ENCODE measurements at regions not wholly inside any gene's neighbourhood (a gene's known extent, or its start where the extent isn't known, plus 50 kb on each side); places are given as distances from the start of the nearest gene placed in this dataset.

- no peaks in the 10 kb centered on the region for H3K27me3 ChIP-seq (ENCODE audit: control insufficient read depth, insufficient read depth, low read length)
- H3K36me3 ChIP-seq (ENCODE audit: control insufficient read depth, insufficient read depth, low read length), result no peaks in the 10 kb centered on the region
- no peak overlapping the region for H3K27ac ChIP-seq (ENCODE audit: low read depth, low read length)
- H3K9ac ChIP-seq (ENCODE audit: low read length), result no peak overlapping the region
- H3K4me1 ChIP-seq (ENCODE audit: control insufficient read depth, insufficient read depth, low read length), result no peaks in the 10 kb centered on the region
- no peak overlapping the region for H3K4me3 ChIP-seq (ENCODE audit: low read length)
Measured at GRCh38 chr17:27230996-27231395, 62.9 kb upstream of the WSB1 start.

- Histone ChIP-seq H3K27me3 (ENCODE audit: control insufficient read depth, insufficient read depth, low read length) (no peaks in the 10 kb centered on the region), H3K9ac (ENCODE audit: low read length) (no peak overlapping the region), H3K4me1 (ENCODE audit: control insufficient read depth, insufficient read depth, low read length) (no peaks in the 10 kb centered on the region), H3K36me3 (ENCODE audit: control insufficient read depth, insufficient read depth, low read length) (no peaks in the 10 kb centered on the region), H3K4me3 (ENCODE audit: low read length) (no peak overlapping the region), H3K27ac (ENCODE audit: low read depth, low read length) (no peak overlapping the region)
Measured at GRCh38 chr17:27232328-27232727, 61.6 kb upstream of the WSB1 start.

DNA sequence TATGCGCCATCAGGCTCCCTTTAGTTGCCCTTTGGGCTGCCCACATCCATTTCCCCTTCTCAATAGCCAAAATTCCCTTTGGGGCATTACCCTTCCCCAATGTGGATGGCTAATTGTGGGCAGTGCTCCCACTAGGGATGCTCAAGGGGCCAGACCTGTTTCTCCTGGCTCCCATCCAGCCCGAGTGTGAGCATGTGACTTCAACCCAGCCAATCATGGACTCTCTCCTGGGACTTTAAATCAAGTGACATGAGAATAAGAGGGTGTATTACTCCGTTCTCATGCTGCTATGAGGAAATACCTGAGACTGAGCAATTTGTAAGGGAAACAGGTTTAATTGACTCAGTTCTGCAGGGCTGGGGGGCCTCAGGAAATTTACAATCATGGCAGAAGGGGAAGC is 60.9 kb upstream of the WSB1 start:
- Histone ChIP-seq H3K27me3 (ENCODE audit: control insufficient read depth, insufficient read depth, low read length) (no peaks in the 10 kb centered on the region), H3K27ac (ENCODE audit: low read depth, low read length) (no peak overlapping the region), H3K36me3 (ENCODE audit: control insufficient read depth, insufficient read depth, low read length) (no peaks in the 10 kb centered on the region), H3K4me1 (ENCODE audit: control insufficient read depth, insufficient read depth, low read length) (no peaks in the 10 kb centered on the region), H3K4me3 (ENCODE audit: low read length) (no peak overlapping the region), H3K9ac (ENCODE audit: low read length) (no peak overlapping the region)

GRCh38 chr17:27233776-27234175 is 60.1 kb upstream of the WSB1 start:
- Histone ChIP-seq H3K4me3 (ENCODE audit: low read length) (no peak overlapping the region), H3K4me1 (ENCODE audit: control insufficient read depth, insufficient read depth, low read length) (no peaks in the 10 kb centered on the region), H3K36me3 (ENCODE audit: control insufficient read depth, insufficient read depth, low read length) (no peaks in the 10 kb centered on the region), H3K27ac (ENCODE audit: low read depth, low read length) (no peak overlapping the region), H3K9ac (ENCODE audit: low read length) (no peak overlapping the region), H3K27me3 (ENCODE audit: control insufficient read depth, insufficient read depth, low read length) (no peaks in the 10 kb centered on the region)

DNA sequence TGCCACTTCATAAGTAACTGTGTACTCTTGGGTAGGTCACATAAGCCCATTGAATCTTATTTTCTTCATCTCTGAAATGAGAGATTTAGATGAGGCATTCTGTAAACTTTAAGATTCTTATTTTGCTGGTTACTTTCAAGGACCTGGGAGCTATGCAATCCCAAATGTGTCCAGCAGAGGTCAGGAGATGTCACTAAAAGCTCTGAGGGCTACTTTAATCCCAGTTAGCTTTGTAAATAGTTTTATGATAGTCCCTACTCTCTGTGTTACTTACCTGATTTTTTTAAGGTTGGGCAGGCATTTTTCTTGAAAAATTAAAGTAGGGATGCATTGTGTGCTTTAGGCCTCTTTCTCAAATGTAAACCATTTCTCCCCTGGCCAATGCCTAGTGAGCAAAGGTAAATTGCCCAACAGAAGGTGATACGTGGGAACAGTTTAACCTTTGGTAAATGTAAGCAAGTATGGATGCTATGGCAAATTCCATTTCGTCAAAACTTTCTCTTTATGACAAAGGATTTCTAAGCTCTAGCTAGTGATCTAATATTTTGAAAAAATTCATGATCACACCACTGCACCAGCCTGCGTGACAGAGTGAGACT is 57.1 kb upstream of the WSB1 start:
- Histone ChIP-seq H3K27ac (ENCODE audit: low read depth, low read length) (no peak overlapping the region), H3K4me1 (ENCODE audit: control insufficient read depth, insufficient read depth, low read length) (no peaks in the 10 kb centered on the region), H3K9ac (ENCODE audit: low read length) (no peak overlapping the region)

DNA sequence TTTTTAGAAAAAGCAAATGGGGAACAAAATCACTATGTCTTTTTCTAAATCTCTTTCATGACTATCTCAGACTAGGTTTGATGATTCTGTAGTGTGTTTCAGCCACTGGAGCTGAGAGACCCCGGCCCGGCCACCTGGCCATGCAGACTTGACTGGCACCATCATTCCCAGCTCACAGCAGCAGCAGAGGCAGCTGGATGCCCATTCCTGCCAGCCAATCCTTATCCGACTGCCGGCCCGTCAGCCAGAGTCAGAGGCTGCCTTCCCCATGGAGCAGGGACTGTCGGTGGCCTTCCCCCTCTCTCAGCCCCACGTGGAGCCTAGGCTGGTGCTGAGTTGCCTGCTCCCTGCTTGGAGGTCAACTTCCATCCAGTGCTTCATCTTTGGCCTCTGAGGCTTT is 56.0 kb upstream of the WSB1 start:
- H3K27me3 ChIP-seq (ENCODE audit: control insufficient read depth, insufficient read depth, low read length), result no peaks in the 10 kb centered on the region
- H3K36me3 ChIP-seq (ENCODE audit: control insufficient read depth, insufficient read depth, low read length), result no peaks in the 10 kb centered on the region
- no peaks in the 10 kb centered on the region for H3K4me1 ChIP-seq (ENCODE audit: control insufficient read depth, insufficient read depth, low read length)
- no peak overlapping the region for H3K9ac ChIP-seq (ENCODE audit: low read length)
- no peak overlapping the region for H3K27ac ChIP-seq (ENCODE audit: low read depth, low read length)
- H3K4me3 ChIP-seq (ENCODE audit: low read length), result no peak overlapping the region

More for the DNA sequence above, 57.1 kb upstream of the WSB1 start:
- Histone ChIP-seq H3K36me3 (ENCODE audit: control insufficient read depth, insufficient read depth, low read length) (no peaks in the 10 kb centered on the region), H3K27me3 (ENCODE audit: control insufficient read depth, insufficient read depth, low read length) (no peaks in the 10 kb centered on the region), H3K4me3 (ENCODE audit: low read length) (no peak overlapping the region)

DNA sequence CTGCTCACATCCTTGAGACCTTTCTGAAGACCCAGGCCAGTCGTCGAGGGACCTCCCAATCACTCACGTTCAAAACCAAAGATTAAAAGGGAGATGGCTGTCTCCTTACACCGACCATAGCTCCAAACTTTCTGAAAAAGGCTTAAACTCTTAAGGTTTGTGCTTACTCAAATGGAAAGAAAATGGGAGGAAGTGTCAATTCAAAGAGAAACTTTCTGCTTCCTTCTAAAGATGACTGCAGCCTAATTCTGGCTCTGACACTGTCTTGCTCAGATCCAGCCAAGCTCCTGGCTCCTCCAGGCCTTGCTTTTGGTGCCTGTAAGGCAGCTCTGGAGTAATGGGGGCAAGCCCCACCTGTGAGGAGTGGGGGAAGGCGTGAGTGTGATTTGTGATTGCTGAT is 54.9 kb upstream of the WSB1 start:
- H3K27ac ChIP-seq (ENCODE audit: low read depth, low read length), result no peak overlapping the region
- no peak overlapping the region for H3K9ac ChIP-seq (ENCODE audit: low read length)
- H3K36me3 ChIP-seq (ENCODE audit: control insufficient read depth, insufficient read depth, low read length), result no peaks in the 10 kb centered on the region
- H3K4me3 ChIP-seq (ENCODE audit: low read length), result no peak overlapping the region
- H3K4me1 ChIP-seq (ENCODE audit: control insufficient read depth, insufficient read depth, low read length), result no peaks in the 10 kb centered on the region
- no peaks in the 10 kb centered on the region for H3K27me3 ChIP-seq (ENCODE audit: control insufficient read depth, insufficient read depth, low read length)

DNA sequence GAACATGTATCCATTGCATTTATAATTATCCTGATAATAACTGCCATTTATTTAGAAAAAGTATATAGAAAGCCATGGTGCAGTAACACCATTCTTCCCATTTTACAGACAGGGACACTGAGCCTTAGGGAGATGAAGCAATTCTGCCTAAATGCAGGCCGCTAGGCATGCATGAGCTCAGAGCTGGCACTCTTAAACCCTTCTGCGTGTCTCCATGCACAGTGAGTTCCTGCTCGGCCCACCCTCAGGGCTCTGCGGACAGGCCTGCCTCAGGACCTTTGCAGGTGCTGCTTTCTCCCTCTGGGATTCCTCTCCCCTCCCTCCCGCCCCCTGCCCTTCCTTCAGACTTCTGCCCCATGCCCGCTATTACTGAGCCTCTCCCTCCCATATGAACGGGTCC is 54.3 kb upstream of the WSB1 start:
- no peaks in the 10 kb centered on the region for H3K36me3 ChIP-seq (ENCODE audit: control insufficient read depth, insufficient read depth, low read length)
- no peaks in the 10 kb centered on the region for H3K27me3 ChIP-seq (ENCODE audit: control insufficient read depth, insufficient read depth, low read length)
- H3K4me3 ChIP-seq (ENCODE audit: low read length), result no peak overlapping the region
- H3K9ac ChIP-seq (ENCODE audit: low read length), result no peak overlapping the region
- H3K4me1 ChIP-seq (ENCODE audit: control insufficient read depth, insufficient read depth, low read length), result peaks cover 4% of the 10 kb centered on the region
- no peak overlapping the region for H3K27ac ChIP-seq (ENCODE audit: low read depth, low read length)

DNA sequence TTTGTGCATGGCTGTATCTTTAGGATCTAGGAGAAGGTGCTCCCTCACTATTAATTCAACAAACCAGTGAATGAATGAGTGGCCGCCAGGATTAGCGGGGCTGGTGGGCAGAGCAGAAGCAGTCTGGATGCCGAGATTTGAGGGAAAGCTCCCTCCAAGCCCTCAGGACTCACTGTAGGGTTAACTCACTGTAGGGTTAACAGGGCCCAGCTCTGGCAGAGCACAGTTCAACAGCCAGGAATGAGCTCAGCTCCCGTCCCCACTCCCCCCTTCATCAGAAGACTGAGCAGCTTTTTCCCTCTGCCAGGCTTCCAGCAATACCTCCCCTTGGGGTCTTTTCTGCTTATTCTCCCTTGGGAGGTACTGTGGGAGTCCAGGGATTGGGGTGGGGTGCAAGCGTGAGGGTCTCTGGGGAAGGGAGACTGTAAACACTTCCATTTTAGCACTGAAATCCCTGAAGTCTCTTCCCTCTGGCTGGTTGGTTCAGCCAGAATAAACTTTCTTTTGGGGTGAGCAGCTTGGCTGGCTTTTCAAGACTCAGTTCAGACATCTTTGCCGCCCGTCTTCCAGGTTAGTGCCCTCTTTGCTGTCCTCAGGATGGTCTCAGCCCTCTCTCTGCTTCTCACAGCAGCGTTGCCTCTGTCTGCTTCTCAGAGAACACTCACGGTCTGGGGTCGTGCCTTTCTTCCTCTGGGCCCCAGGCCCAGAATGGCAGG is 53.7 kb upstream of the WSB1 start:
- no peaks in the 10 kb centered on the region for H3K27me3 ChIP-seq (ENCODE audit: control insufficient read depth, insufficient read depth, low read length)
- H3K4me3 ChIP-seq (ENCODE audit: low read length), result no peak overlapping the region
- no peak overlapping the region for H3K9ac ChIP-seq (ENCODE audit: low read length)
- H3K4me1 ChIP-seq (ENCODE audit: control insufficient read depth, insufficient read depth, low read length), result peaks cover 10% of the 10 kb centered on the region
- no peak overlapping the region for H3K27ac ChIP-seq (ENCODE audit: low read depth, low read length)
- H3K36me3 ChIP-seq (ENCODE audit: control insufficient read depth, insufficient read depth, low read length), result no peaks in the 10 kb centered on the region

DNA sequence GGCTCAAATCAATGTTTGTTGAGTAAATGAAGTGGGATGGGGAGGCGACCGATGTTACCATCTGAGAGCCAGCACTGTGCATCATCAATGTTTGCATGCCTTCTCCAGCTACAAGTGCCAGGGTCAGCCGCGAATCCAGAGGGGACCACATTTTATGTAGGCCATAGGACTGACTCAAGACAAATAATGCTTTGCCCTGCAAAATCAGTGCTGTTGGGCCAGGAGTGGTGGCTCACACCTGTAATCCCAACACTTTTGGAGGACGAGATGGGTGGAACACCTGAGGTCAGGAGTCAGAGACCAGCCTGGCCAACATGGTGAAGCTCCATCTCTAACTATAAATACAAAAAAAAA is 53.1 kb upstream of the WSB1 start:
- Histone ChIP-seq H3K36me3 (ENCODE audit: control insufficient read depth, insufficient read depth, low read length) (no peaks in the 10 kb centered on the region), H3K27me3 (ENCODE audit: control insufficient read depth, insufficient read depth, low read length) (no peaks in the 10 kb centered on the region), H3K9ac (ENCODE audit: low read length) (no peak overlapping the region), H3K4me1 (ENCODE audit: control insufficient read depth, insufficient read depth, low read length) (peaks cover 15% of the 10 kb centered on the region), H3K27ac (ENCODE audit: low read depth, low read length) (no peak overlapping the region), H3K4me3 (ENCODE audit: low read length) (no peak overlapping the region)

DNA sequence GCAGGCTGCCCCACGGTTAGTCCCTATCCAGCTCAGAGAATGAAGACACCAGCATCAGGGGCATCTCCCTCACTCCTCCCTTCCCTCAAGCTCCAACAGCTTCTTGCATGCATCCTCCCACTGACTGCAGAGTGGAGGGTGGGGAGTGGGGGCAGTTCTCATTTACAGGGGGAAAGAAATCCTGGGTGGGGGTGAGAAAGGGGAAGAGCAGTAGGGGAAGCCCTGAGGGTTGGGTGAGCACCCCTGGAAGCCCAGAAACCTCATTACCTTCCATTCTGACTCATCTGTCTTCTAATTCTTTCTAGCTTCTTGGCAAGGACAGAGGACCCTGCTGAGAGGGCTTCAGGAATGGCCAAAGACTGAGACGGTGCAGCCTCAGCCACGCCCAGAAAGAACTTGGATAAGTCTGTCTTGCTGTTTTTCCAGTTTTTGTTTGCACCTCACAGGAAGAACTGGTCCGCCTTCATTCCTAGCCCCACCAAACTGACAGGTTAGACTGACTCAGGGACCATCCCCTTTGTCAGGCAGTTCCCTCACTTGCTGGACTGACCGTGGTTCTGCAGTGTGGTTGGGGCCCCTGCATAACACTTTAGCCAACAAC is 52.5 kb upstream of the WSB1 start:
- H3K4me3 ChIP-seq (ENCODE audit: low read length), result no peak overlapping the region
- peaks cover 19% of the 10 kb centered on the region for H3K4me1 ChIP-seq (ENCODE audit: control insufficient read depth, insufficient read depth, low read length)
- H3K9ac ChIP-seq (ENCODE audit: low read length), result no peak overlapping the region
- H3K27me3 ChIP-seq (ENCODE audit: control insufficient read depth, insufficient read depth, low read length), result no peaks in the 10 kb centered on the region
- H3K36me3 ChIP-seq (ENCODE audit: control insufficient read depth, insufficient read depth, low read length), result no peaks in the 10 kb centered on the region
- H3K27ac ChIP-seq (ENCODE audit: low read depth, low read length), result no peak overlapping the region

DNA sequence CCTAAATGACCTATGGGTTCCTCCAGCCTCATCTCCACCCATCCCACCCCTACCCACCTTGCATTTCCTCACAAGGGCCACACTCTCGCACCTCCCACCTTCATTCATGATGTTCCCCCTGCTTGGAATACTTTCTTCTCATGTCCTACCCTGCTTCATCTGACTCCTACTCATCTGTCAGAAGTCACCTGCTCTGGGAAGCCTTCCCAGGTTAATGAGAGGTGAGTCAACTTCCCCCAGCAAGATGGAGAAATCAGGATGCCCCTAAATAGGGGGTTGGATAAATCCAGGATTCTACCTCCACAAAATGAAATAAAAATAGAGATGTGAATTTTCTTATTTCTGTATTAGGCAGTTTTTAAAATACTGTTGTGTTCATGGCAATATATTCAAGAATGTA is 51.0 kb upstream of the WSB1 start:
- H3K27ac ChIP-seq (ENCODE audit: low read depth, low read length), result no peak overlapping the region
- H3K27me3 ChIP-seq (ENCODE audit: control insufficient read depth, insufficient read depth, low read length), result no peaks in the 10 kb centered on the region
- no peak overlapping the region for H3K4me3 ChIP-seq (ENCODE audit: low read length)
- no peaks in the 10 kb centered on the region for H3K36me3 ChIP-seq (ENCODE audit: control insufficient read depth, insufficient read depth, low read length)
- no peak overlapping the region for H3K9ac ChIP-seq (ENCODE audit: low read length)
- peaks cover 27% of the 10 kb centered on the region for H3K4me1 ChIP-seq (ENCODE audit: control insufficient read depth, insufficient read depth, low read length)

GRCh38 chr17:27244011-27244410 is 49.9 kb upstream of the WSB1 start:
- no peak overlapping the region for H3K4me3 ChIP-seq (ENCODE audit: low read length)
- H3K4me1 ChIP-seq (ENCODE audit: control insufficient read depth, insufficient read depth, low read length), result peaks cover 27% of the 10 kb centered on the region
- no peak overlapping the region for H3K9ac ChIP-seq (ENCODE audit: low read length)
- no peaks in the 10 kb centered on the region for H3K27me3 ChIP-seq (ENCODE audit: control insufficient read depth, insufficient read depth, low read length)
- no peaks in the 10 kb centered on the region for H3K36me3 ChIP-seq (ENCODE audit: control insufficient read depth, insufficient read depth, low read length)
- peak overlapping the region; percentile 75 for H3K27ac ChIP-seq (ENCODE audit: low read depth, low read length)
